HG02973 (cell line): ENCODE measurements at regions not wholly inside any gene's neighbourhood (a gene's known extent, or its start where the extent isn't known, plus 50 kb on each side); places are given as distances from the start of the nearest gene placed in this dataset.

ENCODE experiments used
- ATAC-seq: cut with Tn5 transposase; IDR thresholded peaks from one replicate; pipeline ENCODE4 v1.9.1; 2021; ENCODE audit warnings: moderate library complexity; ENCODE audit not compliant: unreplicated experiment

DNA sequence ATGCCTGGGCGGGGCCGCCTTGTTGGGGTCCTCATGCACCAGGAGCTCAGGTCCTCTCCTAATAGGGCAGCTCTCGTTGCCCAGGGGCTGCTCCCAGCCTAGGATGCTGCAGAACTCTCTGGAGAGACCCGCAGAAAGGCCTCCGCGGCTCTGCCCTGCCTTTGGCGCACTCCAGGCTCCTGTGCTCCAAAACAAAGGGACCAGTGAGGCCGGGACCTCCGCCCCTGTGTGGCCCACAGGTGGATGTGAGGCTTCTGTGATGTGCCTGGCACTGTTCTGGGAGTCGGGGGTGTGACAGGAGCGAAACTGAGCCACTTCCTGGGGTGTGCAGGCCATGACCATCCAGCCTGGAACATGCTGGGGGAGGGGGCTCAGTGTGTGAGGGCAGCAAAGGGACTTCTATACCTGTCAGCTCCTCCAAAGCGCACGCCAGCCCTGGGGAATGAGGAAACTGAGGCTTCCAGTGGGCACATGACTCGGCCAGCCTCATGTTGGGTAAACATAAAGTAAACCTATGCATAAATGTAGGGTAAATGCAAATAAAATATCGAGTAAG is 153.2 kb downstream of the IRF8 start:
- no peak for ATAC-seq

- ATAC-seq = no peak
Measured at GRCh38 chr16:86052926-86053325, 154.0 kb downstream of the IRF8 start.

GRCh38 chr16:86059253-86060171 is 160.6 kb downstream of the IRF8 start:
- no peak for ATAC-seq

- no peak for ATAC-seq
Measured at GRCh38 chr16:86060381-86061317, 161.7 kb downstream of the IRF8 start.

DNA sequence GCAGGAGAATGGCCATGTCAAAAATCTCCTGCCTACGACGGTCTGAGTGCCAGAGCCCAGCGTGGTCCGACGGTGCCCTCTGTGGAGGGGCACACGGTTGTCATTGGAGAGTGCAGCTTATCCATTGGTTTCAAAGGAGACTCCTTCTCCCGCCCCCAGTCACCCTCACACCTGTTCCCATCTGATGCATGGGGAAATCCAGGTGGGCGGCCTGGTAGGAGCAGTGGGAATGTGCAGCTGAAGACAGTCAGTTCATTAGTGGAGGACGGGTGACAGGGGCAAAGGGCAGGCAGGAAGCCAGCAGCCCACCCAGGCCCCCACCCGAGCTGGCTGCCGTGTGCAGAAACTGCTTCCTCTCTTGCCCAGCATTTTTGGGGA is 162.3 kb downstream of the IRF8 start:
- ATAC-seq = no peak

- no peak for ATAC-seq
Measured at GRCh38 chr16:86061721-86062120, 162.8 kb downstream of the IRF8 start.

GRCh38 chr16:86062271-86062965 is 163.5 kb downstream of the IRF8 start:
- no peak for ATAC-seq

GRCh38 chr16:86063760-86064405 is 164.9 kb downstream of the IRF8 start:
- no peak for ATAC-seq

- ATAC-seq = no peak
Measured at GRCh38 chr16:86064431-86065250, 165.7 kb downstream of the IRF8 start.

GRCh38 chr16:86065711-86066110 is 166.7 kb downstream of the IRF8 start:
- ATAC-seq = no peak

DNA sequence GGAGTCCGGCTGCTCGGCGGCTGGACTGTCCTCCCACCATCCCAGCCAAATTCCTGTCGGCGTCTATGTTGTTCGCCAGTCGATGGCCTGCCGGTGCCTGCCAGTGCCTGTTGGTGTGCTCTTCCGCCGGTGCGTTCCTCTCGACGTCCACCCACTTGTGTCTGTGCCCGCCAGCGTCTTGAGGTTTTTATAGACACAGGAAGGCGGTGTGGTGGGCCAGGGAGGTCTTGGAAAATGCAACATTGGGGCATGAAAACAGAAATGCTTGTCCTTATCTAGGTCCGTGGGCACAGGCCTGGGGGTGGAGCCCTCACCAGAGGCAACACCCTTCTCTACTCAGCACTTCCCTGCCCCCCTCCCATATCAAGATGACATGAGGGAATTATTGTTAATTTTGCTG is 167.8 kb downstream of the IRF8 start:
- no peak for ATAC-seq

DNA sequence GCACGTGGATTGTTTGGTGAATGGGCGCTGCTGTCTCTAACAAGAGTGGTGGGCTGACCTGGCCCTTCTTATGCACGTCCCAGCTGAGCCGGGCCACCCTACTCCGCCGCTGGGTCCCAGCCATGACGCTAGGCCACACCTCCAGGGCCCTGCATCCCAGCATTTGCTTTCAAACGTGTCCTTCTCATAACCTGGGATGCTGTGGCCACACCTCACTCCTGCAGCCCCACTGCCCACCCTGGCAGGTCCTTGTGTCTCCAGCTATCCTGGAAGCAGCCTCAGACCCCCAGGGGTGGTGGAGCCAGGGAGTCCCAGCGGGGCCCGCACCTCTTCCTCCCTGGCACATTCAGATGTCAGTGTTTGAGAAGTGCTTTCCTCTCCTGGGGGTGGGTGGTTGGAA is 168.6 kb downstream of the IRF8 start:
- no peak for ATAC-seq

GRCh38 chr16:86067936-86068335 is 169.0 kb downstream of the IRF8 start:
- ATAC-seq = no peak

- no peak for ATAC-seq
Measured at GRCh38 chr16:86068722-86069121, 169.8 kb downstream of the IRF8 start.

DNA sequence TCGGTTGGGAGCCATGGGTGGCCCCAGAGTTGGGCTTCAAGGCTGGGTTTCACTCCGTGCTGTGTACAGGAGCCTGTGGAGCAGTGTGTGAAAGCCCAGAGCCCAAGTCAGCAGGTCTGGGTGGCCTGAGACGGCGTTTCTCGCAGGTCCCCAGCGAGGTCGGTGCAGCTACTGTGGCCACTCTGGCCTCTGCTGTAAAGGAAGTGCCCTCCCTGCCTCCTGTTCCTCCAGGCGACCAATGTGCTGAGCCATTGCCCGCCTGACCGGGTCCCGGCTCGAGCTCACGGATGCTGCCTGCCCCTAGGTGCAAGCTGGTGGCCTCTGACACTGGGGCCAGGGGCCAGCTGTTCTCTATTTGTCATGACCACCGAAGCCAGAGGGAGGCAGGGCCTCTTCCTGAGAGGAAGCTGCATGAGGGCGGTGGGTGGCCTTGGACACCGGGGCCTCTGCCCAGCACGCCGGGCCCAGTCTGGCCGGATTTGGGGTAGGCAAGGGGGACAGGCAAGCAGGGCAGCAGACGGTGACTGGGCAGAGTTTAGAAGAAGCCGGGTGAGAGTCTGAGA is 170.9 kb downstream of the IRF8 start:
- ATAC-seq = no peak

- no peak for ATAC-seq
Measured at GRCh38 chr16:86070484-86070883, 171.5 kb downstream of the IRF8 start.

DNA sequence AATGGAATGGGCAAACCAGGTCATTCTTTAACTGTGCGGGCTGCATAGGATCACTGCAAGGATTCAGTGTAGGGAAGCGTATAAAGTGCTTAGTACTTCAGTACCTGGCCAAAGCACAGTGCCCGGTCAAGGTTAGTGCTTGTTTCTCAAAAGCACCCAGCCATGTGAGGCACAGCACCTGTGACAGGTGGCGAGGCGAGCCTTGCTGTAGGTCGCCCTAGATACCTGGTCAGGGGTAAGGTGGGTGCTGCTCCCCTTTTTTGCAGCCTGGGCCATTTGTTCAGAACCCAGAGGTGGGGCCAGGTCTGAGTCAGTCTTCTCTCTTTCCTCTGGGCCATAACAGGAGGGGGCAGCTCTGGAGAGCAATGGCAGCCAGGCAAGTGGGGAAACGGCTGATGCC is 172.0 kb downstream of the IRF8 start:
- no peak for ATAC-seq

DNA sequence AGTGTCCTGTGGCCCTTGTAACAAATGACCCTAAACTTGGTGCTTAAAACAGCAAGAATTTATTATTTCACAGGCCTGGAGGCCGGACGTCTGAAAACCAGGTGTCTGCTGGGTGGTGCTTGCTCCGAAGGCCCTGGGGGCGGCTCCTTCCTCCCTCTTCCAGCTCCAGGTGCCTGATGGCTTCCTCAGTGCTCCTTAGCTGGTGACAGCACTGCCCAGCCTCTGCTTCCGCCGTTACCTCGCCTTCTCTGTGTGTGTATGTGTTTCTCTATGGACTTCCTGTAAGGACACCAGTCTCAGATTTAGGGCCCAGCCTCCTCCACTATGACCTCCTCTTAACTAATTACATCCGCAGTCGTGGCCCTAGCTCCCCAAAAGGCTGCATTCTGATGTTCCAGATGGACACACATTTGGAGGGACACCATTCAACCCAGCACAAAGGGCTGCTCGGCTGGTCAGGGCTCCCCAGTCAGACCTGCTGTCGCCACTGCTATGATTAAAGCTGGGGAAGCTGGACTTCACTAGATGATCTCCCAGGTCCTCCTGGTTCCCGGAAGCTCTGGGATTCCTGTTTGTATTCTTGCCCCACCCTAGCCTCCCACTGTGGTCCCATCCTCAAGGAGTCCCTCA is 172.8 kb downstream of the IRF8 start:
- no peak for ATAC-seq
